A673 (cell line): ENCODE measurements at regions not wholly inside any gene's neighbourhood (a gene's known extent, or its start where the extent isn't known, plus 50 kb on each side); places are given as distances from the start of the nearest gene placed in this dataset.
A peak's percentile ranks its signal among the peaks of the same experiment; 100 is the strongest.

Source experiments
- EZH2 ChIP-seq: fragments of 200-600 bp; sonication (generic); IDR thresholded peaks from 2 replicates; pipeline ENCODE4 v1.6.1; 2017; ENCODE audit warnings: borderline replicate concordance, low read depth, mild to moderate bottlenecking, mixed read lengths, antibody characterized with exemption, low read length; ENCODE audit not compliant: poor library complexity, severe bottlenecking
- TF ChIP-seq, protein P1 (sequence below): fragments of 300-800, 200-600 bp; sonication (generic); conservative IDR thresholded peaks from 2 replicates; pipeline ENCODE4 v1.5.1; 2017; ENCODE audit warnings: low read depth, mild to moderate bottlenecking, antibody characterized with exemption, low read length, moderate library complexity, mixed read lengths

GRCh38 chr14:22147716-22148115 lies 441.3 kb downstream of the DAD1 start:
- TF ChIP-seq, protein P1, sequence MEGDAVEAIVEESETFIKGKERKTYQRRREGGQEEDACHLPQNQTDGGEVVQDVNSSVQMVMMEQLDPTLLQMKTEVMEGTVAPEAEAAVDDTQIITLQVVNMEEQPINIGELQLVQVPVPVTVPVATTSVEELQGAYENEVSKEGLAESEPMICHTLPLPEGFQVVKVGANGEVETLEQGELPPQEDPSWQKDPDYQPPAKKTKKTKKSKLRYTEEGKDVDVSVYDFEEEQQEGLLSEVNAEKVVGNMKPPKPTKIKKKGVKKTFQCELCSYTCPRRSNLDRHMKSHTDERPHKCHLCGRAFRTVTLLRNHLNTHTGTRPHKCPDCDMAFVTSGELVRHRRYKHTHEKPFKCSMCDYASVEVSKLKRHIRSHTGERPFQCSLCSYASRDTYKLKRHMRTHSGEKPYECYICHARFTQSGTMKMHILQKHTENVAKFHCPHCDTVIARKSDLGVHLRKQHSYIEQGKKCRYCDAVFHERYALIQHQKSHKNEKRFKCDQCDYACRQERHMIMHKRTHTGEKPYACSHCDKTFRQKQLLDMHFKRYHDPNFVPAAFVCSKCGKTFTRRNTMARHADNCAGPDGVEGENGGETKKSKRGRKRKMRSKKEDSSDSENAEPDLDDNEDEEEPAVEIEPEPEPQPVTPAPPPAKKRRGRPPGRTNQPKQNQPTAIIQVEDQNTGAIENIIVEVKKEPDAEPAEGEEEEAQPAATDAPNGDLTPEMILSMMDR = peak; percentile 36; the same call in 1 of the 2 replicates
- TF ChIP-seq EZH2 = no peak
